ENCODE measurements at regions not wholly inside any gene's neighbourhood (a gene's known extent, or its start where the extent isn't known, plus 50 kb on each side); places are given as distances from the start of the nearest gene placed in this dataset.

DNA sequence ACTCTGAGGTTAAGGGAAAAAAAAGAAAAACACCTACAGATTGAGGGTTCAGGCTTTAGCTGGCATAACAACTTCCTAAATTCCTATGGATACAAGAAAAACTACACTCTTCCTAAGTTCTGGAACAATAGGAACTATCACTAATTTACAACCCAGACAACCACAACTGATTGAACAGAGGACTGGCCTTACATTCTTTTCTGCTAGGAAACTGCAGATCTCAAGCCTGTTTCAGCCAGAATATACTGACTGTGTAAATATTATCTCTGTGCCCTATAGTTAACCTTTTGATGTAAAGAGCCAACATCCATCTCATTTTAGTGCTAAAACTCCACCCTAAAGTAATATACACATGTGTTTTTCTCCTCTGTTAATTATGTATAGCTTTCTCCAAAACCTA lies 1186.5 kb upstream of the TMPRSS15 start:
- H3K9me3 ChIP-seq: no peaks in the 10 kb centered on the region
- H3K4me1 ChIP-seq (ENCODE audit: low read depth): no peaks in the 10 kb centered on the region
- DNase-seq: no peak
- H3K4me3 ChIP-seq: no peak overlapping the region
- H3K36me3 ChIP-seq (ENCODE audit: low read depth): no peaks in the 10 kb centered on the region
- ATAC-seq: no peak
- TF ChIP-seq, protein P1, sequence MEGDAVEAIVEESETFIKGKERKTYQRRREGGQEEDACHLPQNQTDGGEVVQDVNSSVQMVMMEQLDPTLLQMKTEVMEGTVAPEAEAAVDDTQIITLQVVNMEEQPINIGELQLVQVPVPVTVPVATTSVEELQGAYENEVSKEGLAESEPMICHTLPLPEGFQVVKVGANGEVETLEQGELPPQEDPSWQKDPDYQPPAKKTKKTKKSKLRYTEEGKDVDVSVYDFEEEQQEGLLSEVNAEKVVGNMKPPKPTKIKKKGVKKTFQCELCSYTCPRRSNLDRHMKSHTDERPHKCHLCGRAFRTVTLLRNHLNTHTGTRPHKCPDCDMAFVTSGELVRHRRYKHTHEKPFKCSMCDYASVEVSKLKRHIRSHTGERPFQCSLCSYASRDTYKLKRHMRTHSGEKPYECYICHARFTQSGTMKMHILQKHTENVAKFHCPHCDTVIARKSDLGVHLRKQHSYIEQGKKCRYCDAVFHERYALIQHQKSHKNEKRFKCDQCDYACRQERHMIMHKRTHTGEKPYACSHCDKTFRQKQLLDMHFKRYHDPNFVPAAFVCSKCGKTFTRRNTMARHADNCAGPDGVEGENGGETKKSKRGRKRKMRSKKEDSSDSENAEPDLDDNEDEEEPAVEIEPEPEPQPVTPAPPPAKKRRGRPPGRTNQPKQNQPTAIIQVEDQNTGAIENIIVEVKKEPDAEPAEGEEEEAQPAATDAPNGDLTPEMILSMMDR (IDR thresholded peaks at IDR 0.05): no peak
- intact Hi-C loops (cut with DNase I, micrococcal nuclease): no loop called here

DNA sequence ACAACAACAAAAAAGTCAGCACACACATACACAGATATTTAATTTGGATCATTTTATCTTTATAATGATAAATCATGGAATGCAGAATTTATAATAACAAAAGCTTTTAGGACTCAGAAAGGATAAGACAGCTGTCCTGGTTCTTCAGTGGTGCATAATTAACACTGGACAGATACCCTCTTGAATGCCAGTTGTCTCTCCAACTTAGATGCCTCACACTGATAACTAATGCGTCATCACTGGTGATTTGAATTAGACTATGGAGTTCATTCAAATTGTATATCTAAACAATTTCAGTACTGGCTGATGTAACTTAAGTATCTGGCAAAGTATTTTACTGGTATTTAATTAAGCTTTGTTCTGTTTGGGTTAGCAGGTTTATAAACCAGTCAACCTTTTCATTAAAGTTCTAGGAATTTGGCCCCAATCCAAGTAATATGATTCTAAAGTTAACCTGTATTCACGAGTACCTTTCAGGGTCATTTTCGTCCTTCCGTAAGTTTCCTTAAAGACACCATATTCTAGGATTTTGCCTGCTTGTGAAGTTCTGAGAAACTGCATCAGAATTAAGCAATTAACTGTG lies 1199.5 kb upstream of the TMPRSS15 start:
- intact Hi-C loops (cut with DNase I, micrococcal nuclease): no loop called here

DNA sequence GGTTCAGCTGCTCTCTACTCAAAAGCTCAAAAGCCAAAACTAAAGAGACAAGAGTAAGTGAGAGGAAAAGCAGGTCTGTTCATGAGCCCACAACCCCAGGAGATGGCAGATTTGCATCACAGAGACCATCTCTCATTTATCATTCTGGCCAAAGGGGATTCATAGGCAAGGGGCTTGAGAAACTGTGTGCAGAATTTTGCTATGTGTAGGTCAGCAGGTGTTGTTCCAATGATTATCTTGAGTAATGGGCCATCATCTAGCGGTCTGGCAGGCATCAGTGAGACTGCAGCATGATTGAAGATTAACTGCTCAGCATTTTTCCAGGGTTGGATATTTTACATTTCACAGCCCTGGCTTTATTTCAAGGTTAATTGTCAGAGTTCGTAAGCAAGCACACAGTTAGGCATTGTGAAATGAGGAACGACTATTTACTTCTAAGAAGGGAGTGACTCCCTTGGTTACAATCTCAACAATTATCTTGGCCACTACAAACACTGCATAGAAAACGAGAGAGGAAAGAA lies 1204.6 kb upstream of the TMPRSS15 start:
- TF ChIP-seq, protein P1 (IDR thresholded peaks at IDR 0.05): no peak
- Histone ChIP-seq H3K4me1 (ENCODE audit: low read depth) (no peaks in the 10 kb centered on the region), H3K36me3 (ENCODE audit: low read depth) (no peaks in the 10 kb centered on the region), H3K9me3 (no peaks in the 10 kb centered on the region), H3K4me3 (no peak overlapping the region)
- ATAC-seq: no peak
- intact Hi-C loops (cut with DNase I, micrococcal nuclease): no loop called here
- DNase-seq: no peak

More for the DNA sequence above, 1199.5 kb upstream of the TMPRSS15 start:
- TF ChIP-seq, protein P1 (IDR thresholded peaks at IDR 0.05): no peak
- H3K4me3 ChIP-seq: no peak overlapping the region
- DNase-seq: no peak
- no peaks in the 10 kb centered on the region for H3K9me3 ChIP-seq
- no peaks in the 10 kb centered on the region for H3K4me1 ChIP-seq (ENCODE audit: low read depth)
- ATAC-seq: no peak
- H3K36me3 ChIP-seq (ENCODE audit: low read depth): no peaks in the 10 kb centered on the region

DNA sequence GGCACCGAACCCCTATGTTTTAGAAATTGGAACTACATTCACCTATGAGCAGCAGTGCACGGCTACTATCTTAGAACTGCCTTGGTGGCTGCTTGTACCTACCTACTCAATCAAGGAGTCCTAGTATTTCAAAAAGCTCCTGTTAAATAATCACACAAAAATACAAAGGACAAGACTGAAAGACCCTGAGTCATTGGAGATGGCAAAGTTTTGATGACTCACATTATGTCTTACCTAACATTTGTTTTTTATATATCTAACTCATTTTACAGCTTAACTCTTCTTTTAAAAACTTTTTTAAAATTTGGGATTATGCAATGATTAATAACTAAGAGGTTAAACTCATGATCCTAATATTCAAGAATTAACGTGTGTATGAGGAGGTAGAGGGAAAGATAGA lies 1206.0 kb upstream of the TMPRSS15 start:
- TF ChIP-seq, protein P1 (IDR thresholded peaks at IDR 0.05): no peak
- DNase-seq: no peak
- H3K4me3 ChIP-seq: no peak overlapping the region

DNA sequence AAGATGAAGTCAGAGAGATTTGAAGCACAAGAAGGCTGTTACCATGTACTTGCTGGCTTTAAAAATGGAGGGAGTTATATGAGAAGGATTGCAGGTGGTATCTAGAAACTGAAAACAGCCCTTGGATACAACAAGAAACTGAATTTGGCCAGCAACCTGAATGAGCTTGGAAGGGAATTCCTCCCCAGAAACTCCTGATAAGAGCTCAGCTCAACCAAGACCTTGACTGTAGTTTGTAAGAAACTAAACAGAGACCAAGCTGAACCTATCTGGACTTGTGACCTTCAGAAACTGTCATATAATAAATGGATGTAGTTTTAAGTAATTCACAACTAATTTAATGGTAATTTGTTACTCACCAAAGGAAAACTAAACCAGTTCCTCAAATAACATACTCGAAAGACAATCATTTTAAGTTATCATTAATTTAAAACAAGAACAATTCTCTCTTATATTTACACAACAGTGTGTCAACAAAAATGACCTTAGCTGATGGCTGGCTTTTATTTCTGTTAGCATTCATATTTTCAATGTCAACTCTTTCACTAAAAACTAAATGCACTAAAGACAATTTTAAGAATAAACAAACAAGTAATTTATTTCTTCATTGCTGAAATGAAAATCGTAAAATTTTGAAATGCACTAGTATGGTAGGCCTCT lies 1218.4 kb upstream of the TMPRSS15 start:
- Histone ChIP-seq H3K9me3 (no peaks in the 10 kb centered on the region), H3K4me3 (no peak overlapping the region), H3K4me1 (ENCODE audit: low read depth) (no peaks in the 10 kb centered on the region), H3K36me3 (ENCODE audit: low read depth) (no peaks in the 10 kb centered on the region)
- TF ChIP-seq, protein P1 (IDR thresholded peaks at IDR 0.05): no peak
- ATAC-seq: no peak
- intact Hi-C loops (cut with DNase I, micrococcal nuclease): no loop called here
- DNase-seq: no peak

More for the DNA sequence above, 1206.0 kb upstream of the TMPRSS15 start:
- Histone ChIP-seq H3K4me1 (ENCODE audit: low read depth) (no peaks in the 10 kb centered on the region), H3K36me3 (ENCODE audit: low read depth) (no peaks in the 10 kb centered on the region), H3K9me3 (no peaks in the 10 kb centered on the region)
- no peak for ATAC-seq
- intact Hi-C loops (cut with DNase I, micrococcal nuclease): no loop called here
